Glutamatergic neuron (in vitro differentiated cells): ENCODE measurements at regions not wholly inside any gene's neighbourhood (a gene's known extent, or its start where the extent isn't known, plus 50 kb on each side); places are given as distances from the start of the nearest gene placed in this dataset.
"Not testable (repeated sequence)": the region's sequence is repeated elsewhere in the genome, so short reads cannot be mapped to it uniquely, and the experiment has no call there.

Source experiments
- DNase-seq: peaks from one replicate; pipeline ENCODE4 v3.0.0; 2022
- H3K27ac Mint-ChIP-seq: one replicate; pipeline ENCODE4 v1.8.0; 2020; ENCODE audit warnings: mild to moderate bottlenecking, mixed read lengths, inconsistent platforms; ENCODE audit not compliant: unreplicated experiment
- H3K27me3 Mint-ChIP-seq: one replicate; pipeline ENCODE4 v1.8.0; 2020; ENCODE audit warnings: mild to moderate bottlenecking, moderate library complexity, mixed read lengths, inconsistent platforms; ENCODE audit not compliant: unreplicated experiment
- H3K36me3 Mint-ChIP-seq: one replicate; pipeline ENCODE4 v1.8.0; 2020; ENCODE audit warnings: mild to moderate bottlenecking, mixed read lengths, inconsistent platforms; ENCODE audit not compliant: unreplicated experiment
- H3K4me1 Mint-ChIP-seq: one replicate; pipeline ENCODE4 v1.8.0; 2020; ENCODE audit warnings: mild to moderate bottlenecking, low read depth, mixed read lengths, inconsistent platforms; ENCODE audit not compliant: unreplicated experiment
- H3K4me3 Mint-ChIP-seq: one replicate; pipeline ENCODE4 v1.8.0; 2020; ENCODE audit warnings: mild to moderate bottlenecking, mixed read lengths, inconsistent platforms; ENCODE audit not compliant: unreplicated experiment
- H3K9me3 Mint-ChIP-seq: one replicate; pipeline ENCODE4 v1.8.0; 2020; ENCODE audit warnings: mild to moderate bottlenecking, moderate library complexity, mixed read lengths, inconsistent platforms; ENCODE audit not compliant: unreplicated experiment
- TF ChIP-seq, protein P1 (sequence below): fragments of 200-600 bp; sonication (generic); IDR thresholded peaks from one replicate; pipeline ENCODE4 v1.5.0; 2021; ENCODE audit not compliant: partially characterized antibody, unreplicated experiment

DNA sequence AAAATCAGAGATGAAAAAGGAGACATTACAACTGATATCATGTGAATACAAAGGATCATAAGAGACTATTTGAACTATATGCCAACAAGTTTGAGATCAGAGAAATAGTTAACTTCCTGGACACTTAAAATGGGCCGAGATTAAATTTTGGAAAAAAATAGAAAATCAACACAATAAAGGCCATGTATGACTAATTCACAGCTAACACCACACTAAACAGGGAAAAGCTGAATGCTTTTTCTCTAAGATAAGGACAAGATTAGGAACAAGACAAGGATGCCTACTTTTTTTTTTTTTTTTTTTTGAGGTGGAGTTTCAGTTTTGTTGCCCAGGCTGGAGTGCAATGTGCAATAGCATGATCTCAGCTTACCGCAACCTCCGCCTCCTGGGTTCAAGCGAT, 151.4 kb upstream of the MAGI2 start:
- Mint-ChIP-seq H3K27me3 (no peaks in the 10 kb centered on the region), H3K27ac (no peak overlapping the region), H3K36me3 (no peaks in the 10 kb centered on the region), H3K9me3 (no peaks in the 10 kb centered on the region), H3K4me3 (no peak overlapping the region), H3K4me1 (peaks cover 8% of the 10 kb centered on the region)
- TF ChIP-seq, protein P1, sequence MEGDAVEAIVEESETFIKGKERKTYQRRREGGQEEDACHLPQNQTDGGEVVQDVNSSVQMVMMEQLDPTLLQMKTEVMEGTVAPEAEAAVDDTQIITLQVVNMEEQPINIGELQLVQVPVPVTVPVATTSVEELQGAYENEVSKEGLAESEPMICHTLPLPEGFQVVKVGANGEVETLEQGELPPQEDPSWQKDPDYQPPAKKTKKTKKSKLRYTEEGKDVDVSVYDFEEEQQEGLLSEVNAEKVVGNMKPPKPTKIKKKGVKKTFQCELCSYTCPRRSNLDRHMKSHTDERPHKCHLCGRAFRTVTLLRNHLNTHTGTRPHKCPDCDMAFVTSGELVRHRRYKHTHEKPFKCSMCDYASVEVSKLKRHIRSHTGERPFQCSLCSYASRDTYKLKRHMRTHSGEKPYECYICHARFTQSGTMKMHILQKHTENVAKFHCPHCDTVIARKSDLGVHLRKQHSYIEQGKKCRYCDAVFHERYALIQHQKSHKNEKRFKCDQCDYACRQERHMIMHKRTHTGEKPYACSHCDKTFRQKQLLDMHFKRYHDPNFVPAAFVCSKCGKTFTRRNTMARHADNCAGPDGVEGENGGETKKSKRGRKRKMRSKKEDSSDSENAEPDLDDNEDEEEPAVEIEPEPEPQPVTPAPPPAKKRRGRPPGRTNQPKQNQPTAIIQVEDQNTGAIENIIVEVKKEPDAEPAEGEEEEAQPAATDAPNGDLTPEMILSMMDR: no peak
- no peak for DNase-seq

DNA sequence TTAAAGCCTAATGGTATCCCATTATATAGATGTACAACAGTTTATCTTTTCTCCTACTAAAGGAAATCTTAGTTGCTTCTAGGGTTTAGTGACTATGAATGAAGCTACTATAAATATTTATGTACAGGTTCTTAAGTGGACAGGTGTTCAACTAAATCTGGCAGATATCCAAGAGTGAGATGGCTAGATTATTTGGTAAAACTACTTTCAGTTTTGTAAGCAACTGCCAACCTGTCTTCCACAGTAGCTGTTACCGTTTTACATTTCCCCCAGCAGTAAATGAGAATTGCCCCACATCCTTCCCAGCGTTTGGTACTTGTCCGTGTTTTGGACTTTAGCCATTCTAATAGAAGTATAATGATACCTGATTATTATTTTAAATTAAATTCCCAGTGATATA, 144.9 kb upstream of the MAGI2 start:
- no peaks in the 10 kb centered on the region for H3K36me3 Mint-ChIP-seq

DNA sequence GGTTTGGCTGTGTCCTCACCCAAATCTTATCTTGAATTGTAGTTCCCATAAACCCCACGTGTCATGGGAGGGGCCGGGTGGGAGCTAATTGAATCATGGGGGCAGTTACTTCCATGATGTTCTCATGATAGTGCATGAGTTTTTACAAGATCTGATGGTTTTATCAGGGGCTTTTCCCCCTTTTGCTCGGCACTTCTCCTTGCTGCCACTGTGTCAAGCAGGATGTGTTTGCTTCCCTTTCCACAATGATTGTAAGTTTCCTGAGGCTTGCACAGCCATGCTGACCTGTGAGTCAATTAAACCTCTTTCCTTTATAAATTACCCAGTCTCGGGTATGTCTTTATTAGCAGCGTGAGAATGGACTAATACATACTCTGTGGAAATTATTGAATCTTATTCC, 141.2 kb upstream of the MAGI2 start:
- H3K4me3 Mint-ChIP-seq, H3K9me3 Mint-ChIP-seq, H3K36me3 Mint-ChIP-seq, H3K4me1 Mint-ChIP-seq, H3K27me3 Mint-ChIP-seq, DNase-seq: not testable (repeated sequence)
- peak overlapping the region; percentile 4 for H3K27ac Mint-ChIP-seq

More for the DNA sequence above, 144.9 kb upstream of the MAGI2 start:
- no peaks in the 10 kb centered on the region for H3K9me3 Mint-ChIP-seq
- H3K27me3 Mint-ChIP-seq: no peaks in the 10 kb centered on the region
- TF ChIP-seq, protein P1: no peak
- DNase-seq: no peak
- H3K4me1 Mint-ChIP-seq: peaks cover 12% of the 10 kb centered on the region
- H3K27ac Mint-ChIP-seq: no peak overlapping the region
- no peak overlapping the region for H3K4me3 Mint-ChIP-seq

DNA sequence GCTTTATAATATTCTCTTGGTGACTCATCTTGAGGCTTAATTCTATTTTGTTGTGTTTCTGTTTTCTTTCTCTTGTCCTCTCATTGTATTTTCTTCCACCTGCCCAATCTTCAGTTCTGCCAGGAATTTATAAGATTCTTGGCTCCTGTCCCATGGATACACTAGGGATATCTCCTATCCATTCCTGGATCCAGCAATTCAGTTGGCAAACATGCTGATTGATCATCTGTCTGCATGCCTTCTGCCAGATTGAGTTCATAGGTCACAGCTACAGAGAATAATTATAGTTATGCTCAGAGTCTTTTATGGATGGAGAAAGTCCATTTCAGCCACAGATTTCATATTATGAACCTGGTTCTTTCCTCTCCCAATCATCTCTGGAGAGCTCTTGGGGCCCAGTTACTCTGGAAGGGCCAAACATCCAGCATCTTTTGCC, 140.4 kb upstream of the MAGI2 start:
- TF ChIP-seq, protein P1: no peak
- Mint-ChIP-seq H3K4me1 (peaks cover 10% of the 10 kb centered on the region), H3K27ac (peak overlapping the region; percentile 59), H3K4me3 (peak overlapping the region; percentile 2), H3K27me3 (no peaks in the 10 kb centered on the region), H3K9me3 (no peaks in the 10 kb centered on the region), H3K36me3 (no peaks in the 10 kb centered on the region)
- no peak for DNase-seq

DNA sequence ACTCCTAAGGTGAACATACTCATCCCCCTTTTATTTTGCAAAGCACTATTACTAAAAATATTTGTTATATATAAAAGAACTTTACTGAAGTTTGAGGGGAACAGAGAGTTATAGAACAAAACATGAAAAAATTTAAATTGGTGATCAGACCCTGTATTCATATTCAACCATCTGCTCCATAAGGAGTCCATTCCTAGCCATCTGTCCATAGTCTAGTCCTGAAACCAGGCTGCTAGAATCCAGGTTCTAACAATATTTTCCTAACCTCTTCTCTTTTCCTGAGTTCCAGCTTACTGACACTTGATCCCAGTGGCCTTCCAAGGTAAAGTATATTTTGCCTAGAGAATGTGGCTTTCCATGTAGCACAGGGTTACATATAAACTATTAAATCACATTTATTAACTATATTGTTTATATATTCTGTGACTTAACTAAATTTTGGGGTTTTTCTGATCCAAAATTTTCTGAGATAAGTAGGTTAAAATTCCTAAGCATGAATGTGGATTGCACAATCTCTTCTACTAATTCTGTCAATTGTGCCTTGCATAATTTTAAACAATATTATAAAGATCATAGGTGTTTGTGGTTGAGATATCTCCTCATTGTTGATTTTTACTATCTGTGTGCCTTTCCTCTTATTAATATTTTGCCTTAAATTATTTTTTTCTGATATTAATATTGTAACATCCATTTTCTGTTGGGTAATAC, 137.6 kb upstream of the MAGI2 start:
- TF ChIP-seq, protein P1: no peak
- Mint-ChIP-seq H3K4me3 (no peak overlapping the region), H3K27me3 (no peaks in the 10 kb centered on the region), H3K36me3 (no peaks in the 10 kb centered on the region), H3K27ac (peak overlapping the region; percentile 85), H3K9me3 (no peaks in the 10 kb centered on the region), H3K4me1 (peaks cover 10% of the 10 kb centered on the region)
- DNase-seq: no peak
